OCI-LY3 (cell line): ENCODE measurements at regions not wholly inside any gene's neighbourhood (a gene's known extent, or its start where the extent isn't known, plus 50 kb on each side); places are given as distances from the start of the nearest gene placed in this dataset.

Source experiments
- H2AFZ ChIP-seq: fragments of 200-600, 300-600 bp; shearing (Covaris generic); 2 replicates; pipeline ENCODE4 v1.6.0; 2014; ENCODE audit warnings: antibody characterized with exemption, low read depth, low read length
- H3K27ac ChIP-seq: fragments of 200-600, 300-600 bp; sonication (generic); 2 replicates; pipeline ENCODE4 v1.5.1; 2014; ENCODE audit warnings: mild to moderate bottlenecking, low read length, moderate library complexity, mixed read lengths
- H3K27me3 ChIP-seq: fragments of 200-600, 300-600 bp; sonication (generic); 2 replicates; pipeline ENCODE4 v1.6.1; 2014; ENCODE audit warnings: low read depth, low read length, mixed read lengths
- H3K36me3 ChIP-seq: fragments of 200-600, 300-600 bp; sonication (generic); replicated peaks from 2 replicates; pipeline ENCODE3; 2014; ENCODE audit warnings: low read depth, low read length, mixed read lengths
- H3K4me1 ChIP-seq: fragments of 300-600, 200-600 bp; sonication (generic); 2 replicates; pipeline ENCODE4 v1.6.1; 2014; ENCODE audit warnings: low read length, mixed read lengths
- H3K4me2 ChIP-seq: fragments of 200-600, 300-600 bp; sonication (generic); 2 replicates; pipeline ENCODE4 v1.6.1; 2014; ENCODE audit warnings: low read length, mixed read lengths
- H3K4me3 ChIP-seq: fragments of 300-600, 200-600 bp; sonication (generic); 2 replicates; pipeline ENCODE4 v1.5.1; 2014; ENCODE audit warnings: antibody characterized with exemption, mild to moderate bottlenecking, low read length, moderate library complexity
- H3K79me2 ChIP-seq: fragments of 300-600, 200-600 bp; shearing (Covaris generic); 2 replicates; pipeline ENCODE4 v1.6.1; 2014; ENCODE audit warnings: mild to moderate bottlenecking, low read length, mixed read lengths
- H3K9ac ChIP-seq: fragments of 300-600, 200-600 bp; shearing (Covaris generic); 2 replicates; pipeline ENCODE4 v1.6.0; 2014; ENCODE audit warnings: mild to moderate bottlenecking, low read length, moderate library complexity
- H3K9me3 ChIP-seq: fragments of 200-600, 300-600 bp; shearing (Covaris generic); 2 replicates; pipeline ENCODE4 v1.6.1; 2014; ENCODE audit warnings: low read length, mixed read lengths; ENCODE audit not compliant: insufficient read depth
- H4K20me1 ChIP-seq: fragments of 200-600, 300-600 bp; sonication (generic); 2 replicates; pipeline ENCODE4 v1.6.1; 2016; ENCODE audit warnings: low read length, mixed read lengths; ENCODE audit not compliant: insufficient read depth
- EZH2phosphoT487 ChIP-seq: fragments of 200-600 bp; shearing (Covaris generic); IDR thresholded peaks from 2 replicates; pipeline ENCODE4 v1.6.1; 2018; ENCODE audit warnings: antibody characterized with exemption, mixed run types, low read depth
- TF ChIP-seq, protein P1 (sequence below): fragments of 200-600, 300-600 bp; sonication (generic); IDR thresholded peaks from 2 replicates; pipeline ENCODE4 v1.5.1; 2014; ENCODE audit warnings: antibody characterized with exemption, low read length, low read depth

DNA sequence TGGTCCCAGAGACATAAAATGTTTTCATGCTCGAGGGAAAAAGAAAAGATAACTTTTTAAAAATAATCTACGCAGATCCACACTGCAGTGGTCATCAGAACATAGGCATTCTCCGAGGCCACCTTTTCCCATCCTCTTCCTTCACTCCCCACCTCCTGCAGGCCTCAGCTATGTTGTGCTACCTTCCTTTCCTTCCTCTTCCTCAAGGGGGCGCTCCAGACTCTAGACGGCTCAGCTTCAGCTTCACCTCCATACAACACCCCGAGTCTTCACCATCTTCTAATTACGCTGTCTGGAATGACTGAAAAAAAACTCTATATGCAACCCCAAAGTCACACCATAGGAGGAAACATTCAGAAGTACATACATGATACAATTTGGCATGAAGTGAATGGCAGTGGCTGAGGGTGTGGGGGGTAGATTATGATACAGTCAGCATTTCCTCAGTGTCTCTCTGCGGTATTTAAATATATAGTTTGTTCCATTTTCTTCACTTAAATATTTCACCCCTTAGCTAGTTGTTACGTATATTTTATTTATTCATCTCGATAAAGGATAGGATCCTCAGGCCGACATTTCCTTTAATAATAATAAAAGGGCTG, 583.6 kb downstream of the IRS1 start:
- H3K4me1 ChIP-seq: no peaks in the 10 kb centered on the region
- H3K36me3 ChIP-seq: no peaks in the 10 kb centered on the region
- no peak overlapping the region for H3K9ac ChIP-seq
- H3K27me3 ChIP-seq: no peaks in the 10 kb centered on the region; the same call in 1 of the 2 replicates
- H3K4me3 ChIP-seq: no peak overlapping the region
- H3K4me2 ChIP-seq: no peak overlapping the region
- H4K20me1 ChIP-seq: no peaks in the 10 kb centered on the region
- TF ChIP-seq EZH2phosphoT487: no peak
- TF ChIP-seq, protein P1, sequence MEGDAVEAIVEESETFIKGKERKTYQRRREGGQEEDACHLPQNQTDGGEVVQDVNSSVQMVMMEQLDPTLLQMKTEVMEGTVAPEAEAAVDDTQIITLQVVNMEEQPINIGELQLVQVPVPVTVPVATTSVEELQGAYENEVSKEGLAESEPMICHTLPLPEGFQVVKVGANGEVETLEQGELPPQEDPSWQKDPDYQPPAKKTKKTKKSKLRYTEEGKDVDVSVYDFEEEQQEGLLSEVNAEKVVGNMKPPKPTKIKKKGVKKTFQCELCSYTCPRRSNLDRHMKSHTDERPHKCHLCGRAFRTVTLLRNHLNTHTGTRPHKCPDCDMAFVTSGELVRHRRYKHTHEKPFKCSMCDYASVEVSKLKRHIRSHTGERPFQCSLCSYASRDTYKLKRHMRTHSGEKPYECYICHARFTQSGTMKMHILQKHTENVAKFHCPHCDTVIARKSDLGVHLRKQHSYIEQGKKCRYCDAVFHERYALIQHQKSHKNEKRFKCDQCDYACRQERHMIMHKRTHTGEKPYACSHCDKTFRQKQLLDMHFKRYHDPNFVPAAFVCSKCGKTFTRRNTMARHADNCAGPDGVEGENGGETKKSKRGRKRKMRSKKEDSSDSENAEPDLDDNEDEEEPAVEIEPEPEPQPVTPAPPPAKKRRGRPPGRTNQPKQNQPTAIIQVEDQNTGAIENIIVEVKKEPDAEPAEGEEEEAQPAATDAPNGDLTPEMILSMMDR: peak; percentile 78
- no peak overlapping the region for H3K27ac ChIP-seq
- no peak overlapping the region for H2AFZ ChIP-seq
- no peaks in the 10 kb centered on the region for H3K9me3 ChIP-seq
- no peaks in the 10 kb centered on the region for H3K79me2 ChIP-seq

DNA sequence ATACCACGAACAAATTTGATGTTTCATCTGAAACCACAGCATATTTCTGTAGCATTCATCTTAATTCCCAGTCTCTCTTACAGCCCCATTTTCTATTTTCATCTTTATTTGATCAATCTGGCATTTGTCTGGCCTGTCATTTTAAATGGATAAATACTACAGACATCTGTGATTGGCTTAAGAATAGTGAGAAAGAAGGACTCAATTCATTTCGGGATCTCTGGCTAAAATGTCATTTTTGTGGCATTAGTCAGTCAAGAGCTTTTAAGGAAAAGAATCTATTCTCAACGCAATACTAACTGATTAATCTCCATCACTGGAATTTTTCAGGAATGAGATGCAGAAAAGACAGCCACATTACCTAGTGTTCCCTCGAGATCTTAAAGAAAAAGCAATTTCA, 585.9 kb downstream of the IRS1 start:
- no peak overlapping the region for H3K27ac ChIP-seq
- TF ChIP-seq, protein P1: no peak
- no peak for TF ChIP-seq EZH2phosphoT487
- H3K9ac ChIP-seq: no peak overlapping the region
- no peaks in the 10 kb centered on the region for H3K36me3 ChIP-seq
- no peaks in the 10 kb centered on the region; the same call in 1 of the 2 replicates for H3K27me3 ChIP-seq
- H3K4me3 ChIP-seq: no peak overlapping the region
- no peak overlapping the region for H2AFZ ChIP-seq
- H3K79me2 ChIP-seq: no peaks in the 10 kb centered on the region
- H3K4me1 ChIP-seq: no peaks in the 10 kb centered on the region
- H3K9me3 ChIP-seq: no peaks in the 10 kb centered on the region
- no peaks in the 10 kb centered on the region for H4K20me1 ChIP-seq
- H3K4me2 ChIP-seq: no peak overlapping the region

DNA sequence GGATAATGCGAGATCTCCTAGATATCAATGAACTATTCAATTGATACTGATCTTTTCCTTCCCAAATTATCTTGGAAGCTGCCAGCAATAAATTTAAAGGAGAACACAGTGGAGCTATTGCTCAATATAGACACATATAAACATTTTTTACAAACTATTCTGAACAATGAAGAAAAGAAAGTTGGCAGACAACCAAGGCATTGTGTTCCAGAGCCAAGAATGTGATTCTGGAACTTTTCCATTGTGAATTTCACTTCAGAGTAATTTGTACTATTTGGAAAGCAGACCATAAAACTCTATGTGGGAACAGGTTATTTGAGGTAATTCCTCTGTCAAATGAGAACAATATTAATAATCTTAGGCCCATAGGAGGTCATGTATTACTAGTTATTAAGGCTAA, 588.2 kb downstream of the IRS1 start:
- H3K27me3 ChIP-seq: no peaks in the 10 kb centered on the region; the same call in 1 of the 2 replicates
- H3K4me3 ChIP-seq: no peak overlapping the region
- H3K36me3 ChIP-seq: no peaks in the 10 kb centered on the region
- H3K4me2 ChIP-seq: no peak overlapping the region
- H3K27ac ChIP-seq: no peak overlapping the region
- H4K20me1 ChIP-seq: no peaks in the 10 kb centered on the region
- no peak overlapping the region for H3K9ac ChIP-seq
- no peaks in the 10 kb centered on the region for H3K9me3 ChIP-seq
- no peaks in the 10 kb centered on the region for H3K4me1 ChIP-seq
- H2AFZ ChIP-seq: no peak overlapping the region
- no peak for TF ChIP-seq EZH2phosphoT487
- TF ChIP-seq, protein P1: no peak
- no peaks in the 10 kb centered on the region for H3K79me2 ChIP-seq

DNA sequence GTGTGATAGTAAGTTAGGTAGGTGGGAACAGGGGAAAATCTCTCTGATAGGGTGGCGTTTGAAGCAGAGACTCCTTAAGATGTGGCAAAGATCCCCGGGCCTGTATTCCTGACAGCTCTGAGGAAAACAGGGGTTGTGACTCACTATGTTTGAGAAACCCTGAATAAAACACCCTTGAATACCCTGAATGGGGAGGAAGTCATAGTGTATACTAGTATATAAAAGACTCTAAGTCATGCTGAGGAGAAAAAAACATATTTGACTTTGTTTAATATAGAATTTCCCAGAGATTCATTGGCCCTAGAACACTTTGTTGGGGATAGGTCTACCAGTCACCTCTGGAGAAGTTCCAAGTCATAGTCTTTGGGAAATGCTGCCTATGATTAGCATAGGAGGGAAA, 590.9 kb downstream of the IRS1 start:
- Histone ChIP-seq H3K27me3 (no peaks in the 10 kb centered on the region; the same call in 1 of the 2 replicates), H3K4me1 (no peaks in the 10 kb centered on the region), H3K4me3 (no peak overlapping the region), H3K27ac (no peak overlapping the region), H3K9ac (no peak overlapping the region), H3K4me2 (no peak overlapping the region), H3K79me2 (no peaks in the 10 kb centered on the region), H3K36me3 (no peaks in the 10 kb centered on the region), H4K20me1 (no peaks in the 10 kb centered on the region), H2AFZ (no peak overlapping the region), H3K9me3 (no peaks in the 10 kb centered on the region)
- no peak for TF ChIP-seq EZH2phosphoT487
- TF ChIP-seq, protein P1: no peak
